ENCODE measurements at regions not wholly inside any gene's neighbourhood (a gene's known extent, or its start where the extent isn't known, plus 50 kb on each side); places are given as distances from the start of the nearest gene placed in this dataset.

GRCh38 chr16:5770118-5770517, 672.5 kb upstream of the EEF2KMT start:
- TF ChIP-seq CTCF (IDR thresholded peaks at IDR 0.05) (no peak), POLR2A (IDR thresholded peaks at IDR 0.05) (no peak)

All from heart left ventricle (tissue), 13 donors.